H9 (cell line): ENCODE measurements at regions not wholly inside any gene's neighbourhood (a gene's known extent, or its start where the extent isn't known, plus 50 kb on each side); places are given as distances from the start of the nearest gene placed in this dataset.

Experiments used
- DNase-seq: peaks from one replicate; pipeline ENCODE4 v3.0.0-alpha.2; 2017
- H2AFZ ChIP-seq: one replicate; pipeline ENCODE4 v1.6.1; 2013; ENCODE audit warnings: mild to moderate bottlenecking, low read length, control low read depth, moderate library complexity
- H2AK5ac ChIP-seq: 2 replicates; pipeline ENCODE4 v1.6.1; 2013; ENCODE audit warnings: low read length, control low read depth, mixed read lengths; ENCODE audit not compliant: insufficient read length
- H2BK120ac ChIP-seq: one replicate; pipeline ENCODE4 v1.6.1; 2013; ENCODE audit warnings: low read depth, mild to moderate bottlenecking, low read length, control low read depth, inconsistent platforms; ENCODE audit not compliant: poor library complexity, severe bottlenecking
- H2BK12ac ChIP-seq: 2 replicates; pipeline ENCODE4 v1.6.1; 2013; ENCODE audit warnings: low read length, control low read depth, mixed read lengths, low read depth; ENCODE audit not compliant: insufficient read length
- H2BK15ac ChIP-seq: 2 replicates; pipeline ENCODE4 v1.6.1; 2013; ENCODE audit warnings: low read depth, low read length, control low read depth
- H2BK20ac ChIP-seq: one replicate; pipeline ENCODE4 v1.6.1; 2013; ENCODE audit warnings: low read depth, mild to moderate bottlenecking, low read length, control low read depth, inconsistent platforms; ENCODE audit not compliant: poor library complexity, severe bottlenecking
- H2BK5ac ChIP-seq: 2 replicates; pipeline ENCODE4 v1.6.1; 2013; ENCODE audit warnings: low read length, control low read depth, mixed read lengths; ENCODE audit not compliant: insufficient read length
- H3K14ac ChIP-seq: 2 replicates; pipeline ENCODE4 v1.6.1; 2013; ENCODE audit warnings: low read length, control low read depth; ENCODE audit not compliant: insufficient read depth
- H3K18ac ChIP-seq: 2 replicates; pipeline ENCODE4 v1.6.1; 2013; ENCODE audit warnings: low read depth, mild to moderate bottlenecking, mixed read lengths, low read length, control low read depth; ENCODE audit not compliant: insufficient read length
- H3K23ac ChIP-seq: 2 replicates; pipeline ENCODE4 v1.6.1; 2013; ENCODE audit warnings: low read length, control low read depth, mixed read lengths, low read depth; ENCODE audit not compliant: insufficient read length
- H3K23me2 ChIP-seq: 2 replicates; pipeline ENCODE4 v1.6.1; 2013; ENCODE audit warnings: low read depth, mild to moderate bottlenecking, mixed read lengths, low read length, control low read depth; ENCODE audit not compliant: insufficient read length, poor library complexity, severe bottlenecking
- H3K27ac ChIP-seq: 2 replicates; pipeline ENCODE4 v1.5.1; 2013; ENCODE audit warnings: low read length, control low read depth, mixed read lengths, low read depth; ENCODE audit not compliant: insufficient read length
- H3K27me3 ChIP-seq: 2 replicates; pipeline ENCODE4 v1.6.1; 2013; ENCODE audit warnings: low read length, control low read depth, inconsistent platforms; ENCODE audit not compliant: insufficient read depth
- H3K4ac ChIP-seq: 2 replicates; pipeline ENCODE4 v1.6.1; 2013; ENCODE audit warnings: low read depth, mild to moderate bottlenecking, control low read depth, inconsistent platforms, low read length, moderate library complexity
- H3K4me1 ChIP-seq: 2 replicates; pipeline ENCODE4 v1.6.1; 2013; ENCODE audit warnings: low read length, control low read depth, inconsistent platforms; ENCODE audit not compliant: insufficient read depth
- H3K4me2 ChIP-seq: 2 replicates; pipeline ENCODE4 v1.6.1; 2013; ENCODE audit warnings: low read length, control low read depth, mixed read lengths; ENCODE audit not compliant: insufficient read length, insufficient read depth
- H3K56ac ChIP-seq: 2 replicates; pipeline ENCODE4 v1.6.1; 2013; ENCODE audit warnings: low read depth, mild to moderate bottlenecking, mixed read lengths, low read length, control low read depth; ENCODE audit not compliant: insufficient read length
- H3K79me1 ChIP-seq: 2 replicates; pipeline ENCODE4 v1.6.1; 2013; ENCODE audit warnings: low read depth, mild to moderate bottlenecking, moderate library complexity, low read length, control low read depth, inconsistent platforms; ENCODE audit not compliant: insufficient read depth, poor library complexity, severe bottlenecking
- H3K79me2 ChIP-seq: 2 replicates; pipeline ENCODE4 v1.6.1; 2013; ENCODE audit warnings: low read length, control low read depth, inconsistent platforms; ENCODE audit not compliant: insufficient read depth
- H3K9ac ChIP-seq: 2 replicates; pipeline ENCODE4 v1.6.1; 2013; ENCODE audit warnings: low read length, control low read depth, mixed read lengths; ENCODE audit not compliant: insufficient read length; ENCODE audit errors: extremely low read depth
- H3K9me3 ChIP-seq: one replicate; pipeline ENCODE4 v1.6.1; 2013; ENCODE audit warnings: low read depth, low read length, inconsistent platforms; ENCODE audit not compliant: control insufficient read depth
- H3T11ph ChIP-seq: one replicate; pipeline ENCODE4 v1.6.1; 2013; ENCODE audit warnings: mild to moderate bottlenecking, low read length, control low read depth, inconsistent platforms
- H4K20me1 ChIP-seq: one replicate; pipeline ENCODE4 v1.6.1; 2013; ENCODE audit not compliant: control insufficient read depth, insufficient read length, insufficient read depth
- H4K5ac ChIP-seq: 2 replicates; pipeline ENCODE4 v1.6.1; 2013; ENCODE audit warnings: low read depth, mild to moderate bottlenecking, mixed read lengths, low read length, control low read depth; ENCODE audit not compliant: insufficient read length
- H4K8ac ChIP-seq: replicated peaks from 2 replicates; pipeline ENCODE4 v1.6.1; 2013; ENCODE audit warnings: low read length, control low read depth, mixed read lengths, low read depth; ENCODE audit not compliant: insufficient read length
- H4K91ac ChIP-seq: 2 replicates; pipeline ENCODE4 v1.6.1; 2013; ENCODE audit warnings: low read depth, mild to moderate bottlenecking, moderate library complexity, mixed read lengths, low read length, control low read depth; ENCODE audit not compliant: insufficient read length
- H3K27ac Mint-ChIP-seq, 3 experiments: 2 replicates in 2 of 3; 3 replicates in 1 of 3; pipeline ENCODE4 v1.8.0; 2020 to 2021; ENCODE audit warnings: mixed read lengths in 3 of 3, mild to moderate bottlenecking in 1 of 3, moderate library complexity in 1 of 3
- H3K27me3 Mint-ChIP-seq: 2 replicates; pipeline ENCODE4 v1.8.0; 2021; ENCODE audit warnings: low read depth, mild to moderate bottlenecking, moderate library complexity, mixed read lengths
- H3K36me3 Mint-ChIP-seq, 3 experiments: 2 replicates in 2 of 3; 3 replicates in 1 of 3; pipeline ENCODE4 v1.8.0; 2020 to 2021; ENCODE audit warnings: low read depth in 3 of 3, mixed read lengths in 3 of 3; ENCODE audit not compliant: insufficient read depth in 1 of 3
- H3K4me1 Mint-ChIP-seq, 2 experiments: 2 replicates each; pipeline ENCODE4 v1.8.0; 2020; ENCODE audit warnings: mixed read lengths in 2 of 2
- H3K4me3 Mint-ChIP-seq, 2 experiments: 2 replicates in 1 of 2; 3 replicates in 1 of 2; pipeline ENCODE4 v1.8.0; 2020 to 2021; ENCODE audit warnings: mild to moderate bottlenecking in 2 of 2, mixed read lengths in 2 of 2, moderate library complexity in 1 of 2
- H3K9me3 Mint-ChIP-seq, 2 experiments: 2 replicates in 1 of 2; 3 replicates in 1 of 2; pipeline ENCODE4 v1.8.0; 2020; ENCODE audit warnings: mild to moderate bottlenecking in 2 of 2, mixed read lengths in 2 of 2, moderate library complexity in 1 of 2
- CTCF ChIP-seq: fragments of 200-600 bp; sonication (generic); conservative IDR thresholded peaks from 3 replicates; pipeline ENCODE4 v1.8.0; 2021; ENCODE audit warnings: antibody characterized with exemption, mild to moderate bottlenecking
- WGBS: extraction: QIAGEN DNeasy Blood & Tissue Kit; methylation state at CpG from one replicate; pipeline ENCODE4 v1.1.7; 2013; ENCODE audit warnings: missing lambda C conversion rate, low lambda C conversion rate, mixed read lengths; ENCODE audit not compliant: insufficient read length; ENCODE audit errors: extremely low coverage; 5-methylcytosine and 5-hydroxymethylcytosine counted together

- Histone ChIP-seq H3K27me3 (no peaks in the 10 kb centered on the region), H3K27ac (no peak overlapping the region), H3T11ph (no peak overlapping the region), H3K9me3 (no peaks in the 10 kb centered on the region), H4K20me1 (no peaks in the 10 kb centered on the region), H2BK120ac (no peak overlapping the region), H3K23ac (no peak overlapping the region), H3K18ac (no peak overlapping the region), H3K56ac (no peak overlapping the region), H3K4me2 (no peak overlapping the region), H3K4ac (no peak overlapping the region), H4K5ac (no peak overlapping the region), H2BK12ac (no peak overlapping the region), H2BK15ac (no peak overlapping the region), H3K14ac (no peak overlapping the region), H2BK20ac (no peak overlapping the region), H3K79me2 (no peaks in the 10 kb centered on the region), H3K4me1 (no peaks in the 10 kb centered on the region), H4K91ac (no peak overlapping the region), H4K8ac (no peak overlapping the region), H3K79me1 (no peaks in the 10 kb centered on the region), H2AFZ (no peak overlapping the region), H2AK5ac (no peak overlapping the region), H2BK5ac (no peak overlapping the region), H3K9ac (no peak overlapping the region), H3K23me2 (no peaks in the 10 kb centered on the region)
- H3K36me3 Mint-ChIP-seq, result no peaks in the 10 kb centered on the region
- H3K9me3 Mint-ChIP-seq, result no peaks in the 10 kb centered on the region
- TF ChIP-seq CTCF, result no peak
- DNase-seq, result no peak
- no CpG with 5 or more reads among the region's 3 CpGs for WGBS
- H3K4me3 Mint-ChIP-seq, result no peak overlapping the region
- H3K4me1 Mint-ChIP-seq, result no peaks in the 10 kb centered on the region
- no peak overlapping the region for H3K27ac Mint-ChIP-seq
- no peaks in the 10 kb centered on the region for H3K27me3 Mint-ChIP-seq
Observed at GRCh38 chr14:26729851-26730250, 132.0 kb upstream of the NOVA1 start.
